ENCODE measurements at regions not wholly inside any gene's neighbourhood (a gene's known extent, or its start where the extent isn't known, plus 50 kb on each side); places are given as distances from the start of the nearest gene placed in this dataset.

DNA sequence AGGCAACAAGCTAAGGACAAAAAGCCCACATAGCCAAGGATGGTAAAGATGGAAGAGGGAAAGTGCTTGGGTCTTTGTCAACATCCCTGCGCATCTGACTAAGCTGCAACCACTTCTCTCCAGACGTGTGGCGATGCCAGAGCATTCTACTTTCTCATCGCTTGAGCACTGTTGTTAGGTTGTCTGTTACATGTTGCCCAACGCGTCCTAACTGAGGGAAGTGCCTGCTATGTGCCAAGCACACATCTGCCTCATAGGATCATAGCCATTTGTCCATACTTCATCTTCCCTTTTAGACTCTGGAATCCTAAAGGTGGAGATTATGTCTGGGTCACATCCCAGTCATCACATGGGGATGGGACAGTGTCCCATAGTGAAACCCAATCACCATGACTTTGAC, 464.9 kb downstream of the MATN1 start:
- POLR2A ChIA-PET, result no interaction called here
- Histone ChIP-seq H2AFZ (ENCODE audit: control insufficient read depth, low read depth, low read length) (no peak overlapping the region), H3K36me3 (ENCODE audit: control insufficient read depth in 2 of 2, insufficient read depth in 2 of 2, low read length in 1 of 2) (no peaks in the 10 kb centered on the region), H3K4me3 (no peak overlapping the region), H3K4me2 (ENCODE audit: control insufficient read depth, insufficient read depth) (no peak overlapping the region), H3K27me3 (replicated peaks in 1 of 2; ENCODE audit: control insufficient read depth in 2 of 2, insufficient read depth in 2 of 2, low read length in 1 of 2) (peaks cover 0 to 1% of the 10 kb centered on the region in 2 experiments; a peak in 2 of 4 replicates), H3K9me3 (replicated peaks; ENCODE audit: control insufficient read depth, insufficient read depth, low read length) (no peaks in the 10 kb centered on the region), H3K79me2 (ENCODE audit: control insufficient read depth, insufficient read depth, low read length) (no peaks in the 10 kb centered on the region), H3K4me1 (ENCODE audit: control insufficient read depth, insufficient read depth, low read length) (no peaks in the 10 kb centered on the region), H4K20me1 (ENCODE audit: control insufficient read depth, insufficient read depth) (no peaks in the 10 kb centered on the region), H3K27ac (ENCODE audit: control insufficient read depth, insufficient read depth) (no peak overlapping the region), H3K9ac (ENCODE audit: control insufficient read depth, insufficient read depth, low read length) (no peak overlapping the region)
- intact Hi-C loops (cut with micrococcal nuclease; ENCODE audit: unreplicated experiment), result no loop called here
- SMC1A ChIA-PET (ENCODE audit: uncharacterized antibody, unreplicated experiment), result no interaction called here
- DNase-seq (ENCODE audit: low read depth, low spot score) (no peak), FAIRE-seq (no peak), ATAC-seq (no peak)
- RAD21 ChIA-PET (ENCODE audit: unreplicated experiment), result no interaction called here
- TF ChIP-seq, protein P1, sequence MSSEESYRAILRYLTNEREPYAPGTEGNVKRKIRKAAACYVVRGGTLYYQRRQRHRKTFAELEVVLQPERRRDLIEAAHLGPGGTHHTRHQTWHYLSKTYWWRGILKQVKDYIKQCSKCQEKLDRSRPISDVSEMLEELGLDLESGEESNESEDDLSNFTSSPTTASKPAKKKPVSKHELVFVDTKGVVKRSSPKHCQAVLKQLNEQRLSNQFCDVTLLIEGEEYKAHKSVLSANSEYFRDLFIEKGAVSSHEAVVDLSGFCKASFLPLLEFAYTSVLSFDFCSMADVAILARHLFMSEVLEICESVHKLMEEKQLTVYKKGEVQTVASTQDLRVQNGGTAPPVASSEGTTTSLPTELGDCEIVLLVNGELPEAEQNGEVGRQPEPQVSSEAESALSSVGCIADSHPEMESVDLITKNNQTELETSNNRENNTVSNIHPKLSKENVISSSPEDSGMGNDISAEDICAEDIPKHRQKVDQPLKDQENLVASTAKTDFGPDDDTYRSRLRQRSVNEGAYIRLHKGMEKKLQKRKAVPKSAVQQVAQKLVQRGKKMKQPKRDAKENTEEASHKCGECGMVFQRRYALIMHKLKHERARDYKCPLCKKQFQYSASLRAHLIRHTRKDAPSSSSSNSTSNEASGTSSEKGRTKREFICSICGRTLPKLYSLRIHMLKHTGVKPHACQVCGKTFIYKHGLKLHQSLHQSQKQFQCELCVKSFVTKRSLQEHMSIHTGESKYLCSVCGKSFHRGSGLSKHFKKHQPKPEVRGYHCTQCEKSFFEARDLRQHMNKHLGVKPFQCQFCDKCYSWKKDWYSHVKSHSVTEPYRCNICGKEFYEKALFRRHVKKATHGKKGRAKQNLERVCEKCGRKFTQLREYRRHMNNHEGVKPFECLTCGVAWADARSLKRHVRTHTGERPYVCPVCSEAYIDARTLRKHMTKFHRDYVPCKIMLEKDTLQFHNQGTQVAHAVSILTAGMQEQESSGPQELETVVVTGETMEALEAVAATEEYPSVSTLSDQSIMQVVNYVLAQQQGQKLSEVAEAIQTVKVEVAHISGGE (CRISPR knock-in tag; IDR thresholded peaks at IDR 0.05), result no peak
- TF ChIP-seq POLR2A (IDR thresholded peaks at IDR 0.05; ENCODE audit: low read depth, low read length) (no peak), BMI1 (IDR thresholded peaks at IDR 0.05; ENCODE audit: borderline replicate concordance) (no peak), CBFB (IDR thresholded peaks at IDR 0.05; ENCODE audit: low read depth) (no peak)
- TF ChIP-seq, protein P2, sequence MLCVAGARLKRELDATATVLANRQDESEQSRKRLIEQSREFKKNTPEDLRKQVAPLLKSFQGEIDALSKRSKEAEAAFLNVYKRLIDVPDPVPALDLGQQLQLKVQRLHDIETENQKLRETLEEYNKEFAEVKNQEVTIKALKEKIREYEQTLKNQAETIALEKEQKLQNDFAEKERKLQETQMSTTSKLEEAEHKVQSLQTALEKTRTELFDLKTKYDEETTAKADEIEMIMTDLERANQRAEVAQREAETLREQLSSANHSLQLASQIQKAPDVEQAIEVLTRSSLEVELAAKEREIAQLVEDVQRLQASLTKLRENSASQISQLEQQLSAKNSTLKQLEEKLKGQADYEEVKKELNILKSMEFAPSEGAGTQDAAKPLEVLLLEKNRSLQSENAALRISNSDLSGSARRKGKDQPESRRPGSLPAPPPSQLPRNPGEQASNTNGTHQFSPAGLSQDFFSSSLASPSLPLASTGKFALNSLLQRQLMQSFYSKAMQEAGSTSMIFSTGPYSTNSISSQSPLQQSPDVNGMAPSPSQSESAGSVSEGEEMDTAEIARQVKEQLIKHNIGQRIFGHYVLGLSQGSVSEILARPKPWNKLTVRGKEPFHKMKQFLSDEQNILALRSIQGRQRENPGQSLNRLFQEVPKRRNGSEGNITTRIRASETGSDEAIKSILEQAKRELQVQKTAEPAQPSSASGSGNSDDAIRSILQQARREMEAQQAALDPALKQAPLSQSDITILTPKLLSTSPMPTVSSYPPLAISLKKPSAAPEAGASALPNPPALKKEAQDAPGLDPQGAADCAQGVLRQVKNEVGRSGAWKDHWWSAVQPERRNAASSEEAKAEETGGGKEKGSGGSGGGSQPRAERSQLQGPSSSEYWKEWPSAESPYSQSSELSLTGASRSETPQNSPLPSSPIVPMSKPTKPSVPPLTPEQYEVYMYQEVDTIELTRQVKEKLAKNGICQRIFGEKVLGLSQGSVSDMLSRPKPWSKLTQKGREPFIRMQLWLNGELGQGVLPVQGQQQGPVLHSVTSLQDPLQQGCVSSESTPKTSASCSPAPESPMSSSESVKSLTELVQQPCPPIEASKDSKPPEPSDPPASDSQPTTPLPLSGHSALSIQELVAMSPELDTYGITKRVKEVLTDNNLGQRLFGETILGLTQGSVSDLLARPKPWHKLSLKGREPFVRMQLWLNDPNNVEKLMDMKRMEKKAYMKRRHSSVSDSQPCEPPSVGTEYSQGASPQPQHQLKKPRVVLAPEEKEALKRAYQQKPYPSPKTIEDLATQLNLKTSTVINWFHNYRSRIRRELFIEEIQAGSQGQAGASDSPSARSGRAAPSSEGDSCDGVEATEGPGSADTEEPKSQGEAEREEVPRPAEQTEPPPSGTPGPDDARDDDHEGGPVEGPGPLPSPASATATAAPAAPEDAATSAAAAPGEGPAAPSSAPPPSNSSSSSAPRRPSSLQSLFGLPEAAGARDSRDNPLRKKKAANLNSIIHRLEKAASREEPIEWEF (IDR thresholded peaks at IDR 0.05; ENCODE audit: insufficient replicate concordance, low read depth, low read length), result no peak
- TF ChIP-seq, protein P3, sequence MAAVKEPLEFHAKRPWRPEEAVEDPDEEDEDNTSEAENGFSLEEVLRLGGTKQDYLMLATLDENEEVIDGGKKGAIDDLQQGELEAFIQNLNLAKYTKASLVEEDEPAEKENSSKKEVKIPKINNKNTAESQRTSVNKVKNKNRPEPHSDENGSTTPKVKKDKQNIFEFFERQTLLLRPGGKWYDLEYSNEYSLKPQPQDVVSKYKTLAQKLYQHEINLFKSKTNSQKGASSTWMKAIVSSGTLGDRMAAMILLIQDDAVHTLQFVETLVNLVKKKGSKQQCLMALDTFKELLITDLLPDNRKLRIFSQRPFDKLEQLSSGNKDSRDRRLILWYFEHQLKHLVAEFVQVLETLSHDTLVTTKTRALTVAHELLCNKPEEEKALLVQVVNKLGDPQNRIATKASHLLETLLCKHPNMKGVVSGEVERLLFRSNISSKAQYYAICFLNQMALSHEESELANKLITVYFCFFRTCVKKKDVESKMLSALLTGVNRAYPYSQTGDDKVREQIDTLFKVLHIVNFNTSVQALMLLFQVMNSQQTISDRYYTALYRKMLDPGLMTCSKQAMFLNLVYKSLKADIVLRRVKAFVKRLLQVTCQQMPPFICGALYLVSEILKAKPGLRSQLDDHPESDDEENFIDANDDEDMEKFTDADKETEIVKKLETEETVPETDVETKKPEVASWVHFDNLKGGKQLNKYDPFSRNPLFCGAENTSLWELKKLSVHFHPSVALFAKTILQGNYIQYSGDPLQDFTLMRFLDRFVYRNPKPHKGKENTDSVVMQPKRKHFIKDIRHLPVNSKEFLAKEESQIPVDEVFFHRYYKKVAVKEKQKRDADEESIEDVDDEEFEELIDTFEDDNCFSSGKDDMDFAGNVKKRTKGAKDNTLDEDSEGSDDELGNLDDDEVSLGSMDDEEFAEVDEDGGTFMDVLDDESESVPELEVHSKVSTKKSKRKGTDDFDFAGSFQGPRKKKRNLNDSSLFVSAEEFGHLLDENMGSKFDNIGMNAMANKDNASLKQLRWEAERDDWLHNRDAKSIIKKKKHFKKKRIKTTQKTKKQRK (IDR thresholded peaks at IDR 0.05; ENCODE audit: low read depth, low read length), result no peak
- in situ Hi-C loops (cut with MboI), result no loop called here
- BruUV-seq (replicated peaks), result no TSS peak
- WGBS (ENCODE audit: insufficient coverage, insufficient replicate concordance, low lambda C conversion rate, missing lambda C conversion rate), result 22% methylated on average over 6 of the region's 6 CpGs
- CTCF ChIA-PET, result no interaction called here
